HEK293 (cell line): ENCODE measurements at regions not wholly inside any gene's neighbourhood (a gene's known extent, or its start where the extent isn't known, plus 50 kb on each side); places are given as distances from the start of the nearest gene placed in this dataset.

Source experiments
- AEBP2 ChIP-seq: fragments of 450-650 bp; formaldehyde crosslinking; IDR thresholded peaks from 2 replicates; pipeline ENCODE4 v1.5.1; 2016; ENCODE audit warnings: missing biosample characterization, missing genetic modification characterization, borderline replicate concordance
- ATF2 ChIP-seq: fragments of 450-650 bp; formaldehyde crosslinking; IDR thresholded peaks from 2 replicates; pipeline ENCODE4 v1.5.1; 2016; ENCODE audit warnings: missing biosample characterization, missing genetic modification characterization, low read depth
- FEZF1 ChIP-seq: fragments of 450-650 bp; formaldehyde crosslinking; IDR thresholded peaks from 2 replicates; pipeline ENCODE4 v1.5.1; 2016; ENCODE audit warnings: missing biosample characterization, missing genetic modification characterization
- HOXA7 ChIP-seq: sonication (generic); formaldehyde crosslinking; IDR thresholded peaks from 2 replicates; pipeline ENCODE4 v1.8.1; 2022; ENCODE audit warnings: missing genetic modification reagents, borderline replicate concordance
- KLF1 ChIP-seq: fragments of 450-650 bp; formaldehyde crosslinking; IDR thresholded peaks from 2 replicates; pipeline ENCODE4 v1.5.1; 2016; ENCODE audit warnings: missing biosample characterization, missing genetic modification characterization
- KLF10 ChIP-seq: fragments of 450-650 bp; IDR thresholded peaks from 2 replicates; pipeline ENCODE4 v1.5.1; 2018; ENCODE audit warnings: missing biosample characterization, mild to moderate bottlenecking, missing genetic modification characterization
- KLF9 ChIP-seq: fragments of 450-650 bp; formaldehyde crosslinking; IDR thresholded peaks from 2 replicates; pipeline ENCODE4 v1.5.1; 2016; ENCODE audit warnings: missing biosample characterization, missing genetic modification characterization, low read depth
- MEIS1 ChIP-seq: sonication (generic); formaldehyde crosslinking; IDR thresholded peaks from 2 replicates; pipeline ENCODE4 v1.8.1; 2022; ENCODE audit warnings: missing genetic modification reagents, mild to moderate bottlenecking, borderline replicate concordance
- MYNN ChIP-seq: fragments of 450-650 bp; formaldehyde crosslinking; IDR thresholded peaks from 2 replicates; pipeline ENCODE4 v1.5.1; 2016; ENCODE audit warnings: missing biosample characterization, missing genetic modification characterization, borderline replicate concordance
- MZF1 ChIP-seq: fragments of 450-650 bp; formaldehyde crosslinking; IDR thresholded peaks from 2 replicates; pipeline ENCODE4 v1.5.1; 2017; ENCODE audit warnings: missing biosample characterization, missing genetic modification characterization, borderline replicate concordance
- PRDM6 ChIP-seq: fragments of 450-650 bp; formaldehyde crosslinking; IDR thresholded peaks from 2 replicates; pipeline ENCODE4 v1.5.1; 2017; ENCODE audit warnings: missing biosample characterization, missing genetic modification characterization
- SCRT1 ChIP-seq: fragments of 450-650 bp; formaldehyde crosslinking; IDR thresholded peaks from 2 replicates; pipeline ENCODE4 v1.5.1; 2016; ENCODE audit warnings: missing biosample characterization, missing genetic modification characterization, borderline replicate concordance
- ZBTB10 ChIP-seq: fragments of 450-650 bp; formaldehyde crosslinking; IDR thresholded peaks from 2 replicates; pipeline ENCODE4 v1.5.1; 2016; ENCODE audit warnings: missing biosample characterization, missing genetic modification characterization
- ZBTB48 ChIP-seq: fragments of 450-650 bp; formaldehyde crosslinking; IDR thresholded peaks from 2 replicates; pipeline ENCODE4 v1.5.1; 2016; ENCODE audit warnings: missing biosample characterization, missing genetic modification characterization
- ZBTB7A ChIP-seq: fragments of 450-650 bp; formaldehyde crosslinking; IDR thresholded peaks from 2 replicates; pipeline ENCODE4 v1.5.1; 2016; ENCODE audit warnings: low read depth, missing biosample characterization, missing genetic modification characterization
- ZNF174 ChIP-seq: fragments of 450-650 bp; formaldehyde crosslinking; IDR thresholded peaks from 2 replicates; pipeline ENCODE4 v1.5.0; 2017; ENCODE audit warnings: missing biosample characterization, mild to moderate bottlenecking, missing genetic modification characterization
- ZNF26 ChIP-seq: fragments of 450-650 bp; formaldehyde crosslinking; IDR thresholded peaks from 2 replicates; pipeline ENCODE4 v1.5.1; 2016; ENCODE audit warnings: missing biosample characterization, missing genetic modification characterization
- ZNF274 ChIP-seq, 2 experiments: fragments of 200-500 bp in 1 of 2; fragments of 450-650 bp in 1 of 2; sonication (Bioruptor generic) in 1 of 2; formaldehyde crosslinking in 1 of 2; IDR thresholded peaks; 2 replicates each; pipeline versions ENCODE4 v1.5.1 to v1.6.1; 2014 to 2016; ENCODE audit warnings: borderline replicate concordance in 1 of 2, inconsistent platforms in 1 of 2, low read length in 1 of 2, missing biosample characterization in 1 of 2, missing genetic modification characterization in 1 of 2
- ZNF311 ChIP-seq: fragments of 450-650 bp; formaldehyde crosslinking; IDR thresholded peaks from 2 replicates; pipeline ENCODE4 v1.5.1; 2017; ENCODE audit warnings: missing biosample characterization, missing genetic modification characterization, borderline replicate concordance
- ZNF449 ChIP-seq: fragments of 450-650 bp; formaldehyde crosslinking; IDR thresholded peaks from 2 replicates; pipeline ENCODE4 v1.5.1; 2017; ENCODE audit warnings: missing biosample characterization, mild to moderate bottlenecking, missing genetic modification characterization, moderate library complexity
- ZNF48 ChIP-seq: fragments of 450-650 bp; formaldehyde crosslinking; IDR thresholded peaks from 2 replicates; pipeline ENCODE4 v1.5.1; 2016; ENCODE audit warnings: missing biosample characterization, missing genetic modification characterization
- ZNF585B ChIP-seq: fragments of 450-650 bp; formaldehyde crosslinking; IDR thresholded peaks from 2 replicates; pipeline ENCODE4 v1.5.1; 2016; ENCODE audit warnings: missing biosample characterization, missing genetic modification characterization
- ZNF623 ChIP-seq: fragments of 450-650 bp; formaldehyde crosslinking; IDR thresholded peaks from 2 replicates; pipeline ENCODE4 v1.5.1; 2016; ENCODE audit warnings: missing biosample characterization, missing genetic modification characterization
- ZNF626 ChIP-seq: fragments of 450-650 bp; sonication (Bioruptor Pico); formaldehyde crosslinking; IDR thresholded peaks from 2 replicates; pipeline ENCODE4 v1.5.1; 2018; ENCODE audit warnings: missing biosample characterization, missing genetic modification characterization, inconsistent platforms
- ZNF692 ChIP-seq: fragments of 450-650 bp; formaldehyde crosslinking; IDR thresholded peaks from 2 replicates; pipeline ENCODE4 v1.5.1; 2016; ENCODE audit warnings: missing biosample characterization, missing genetic modification characterization
- ZSCAN30 ChIP-seq: fragments of 450-650 bp; IDR thresholded peaks from 2 replicates; pipeline ENCODE4 v1.5.1; 2018; ENCODE audit warnings: missing biosample characterization, mild to moderate bottlenecking, missing genetic modification characterization, moderate library complexity

- TF ChIP-seq HOXA7 (CRISPR knock-in tag), result no peak
- peak; percentile 11; the same call in 1 of the 2 replicates for TF ChIP-seq ZSCAN30 (tag by site-specific recombination)
- no peak for TF ChIP-seq KLF10 (tag by site-specific recombination)
- no peak for TF ChIP-seq ZNF26 (tag by site-specific recombination)
- TF ChIP-seq ZNF626 (tag by site-specific recombination), result no peak
- no peak for TF ChIP-seq ZNF623 (tag by site-specific recombination)
- TF ChIP-seq ATF2 (tag by site-specific recombination), result no peak
- no peak for TF ChIP-seq ZBTB10 (tag by site-specific recombination)
- TF ChIP-seq FEZF1, result peak; percentile 91
- TF ChIP-seq ZNF692 (tag by site-specific recombination), result no peak
- TF ChIP-seq KLF1 (tag by site-specific recombination), result no peak
- TF ChIP-seq AEBP2, result no peak
- TF ChIP-seq PRDM6 (tag by site-specific recombination), result peak; percentile 85
- no peak for TF ChIP-seq ZNF449
- TF ChIP-seq ZNF48 (tag by site-specific recombination), result no peak
- no peak for TF ChIP-seq ZBTB7A
- TF ChIP-seq ZNF585B (tag by site-specific recombination), result no peak
- TF ChIP-seq MZF1 (tag by site-specific recombination), result no peak
- no peak for TF ChIP-seq ZNF311
- no peak for TF ChIP-seq MYNN (tag by site-specific recombination)
- TF ChIP-seq KLF9 (tag by site-specific recombination), result no peak
- no peak for TF ChIP-seq MEIS1 (CRISPR knock-in tag)
- no peak for TF ChIP-seq ZNF274 (IDR thresholded peaks at IDR 0.05; ENCODE audit: low read length)
- no peak for TF ChIP-seq ZNF274 (tag by site-specific recombination; IDR thresholded peaks at IDR 0.05; ENCODE audit: borderline replicate concordance)
- no peak for TF ChIP-seq SCRT1 (tag by site-specific recombination)
- no peak for TF ChIP-seq ZBTB48 (tag by site-specific recombination)
- no peak for TF ChIP-seq ZNF174 (tag by site-specific recombination)
Observed at GRCh38 chr7:33754933-33755928, 150.1 kb upstream of the BMPER start (continued).
